ENCODE measurements at regions not wholly inside any gene's neighbourhood (a gene's known extent, or its start where the extent isn't known, plus 50 kb on each side); places are given as distances from the start of the nearest gene placed in this dataset.

DNA sequence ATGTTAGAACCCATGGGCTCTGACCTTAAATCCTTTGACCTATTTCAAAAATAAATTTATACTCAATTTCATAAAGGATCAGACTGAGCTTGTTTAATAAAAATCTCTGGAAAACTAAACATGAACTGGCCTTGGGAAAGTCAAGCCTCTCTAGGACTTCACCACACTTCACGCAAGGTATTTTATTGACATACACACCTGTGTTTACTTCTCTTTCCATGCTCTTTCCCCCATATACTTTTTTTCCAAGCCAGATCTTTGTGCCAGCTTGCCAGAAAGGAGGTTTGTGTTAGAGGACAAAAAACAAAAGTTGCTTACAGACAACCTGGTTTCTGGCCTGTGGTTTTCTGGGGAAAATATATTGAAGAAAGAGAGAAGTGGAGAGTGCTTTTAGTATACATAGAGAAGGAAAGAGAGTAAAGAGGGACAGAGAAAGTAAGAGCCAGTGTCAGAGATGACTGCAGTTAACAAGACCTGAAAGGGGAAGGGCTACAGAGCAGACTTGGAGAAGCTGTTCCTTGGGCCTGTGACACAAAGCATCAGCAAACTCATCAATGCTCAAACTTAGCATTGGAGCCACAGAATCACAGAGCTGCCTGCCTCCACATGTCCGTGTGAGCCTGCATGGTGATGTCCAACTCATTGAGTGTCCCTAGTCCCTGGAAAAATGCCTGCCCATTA lies 77.3 kb upstream of the TMTC2 start:
- H3K4me3 ChIP-seq, result no peak overlapping the region
- CTCF ChIA-PET (ENCODE audit: low intra/inter-chr PET ratio), result no interaction called here
- H3K79me2 ChIP-seq (ENCODE audit: control insufficient read depth, insufficient read depth, low read length), result no peaks in the 10 kb centered on the region
- H3K9me1 ChIP-seq (ENCODE audit: control insufficient read depth, insufficient read depth, low read length), result no peaks in the 10 kb centered on the region
- TF ChIP-seq CTCF (IDR thresholded peaks at IDR 0.05 in 2 of 3, conservative IDR thresholded peaks at IDR 0.05 in 1 of 3; ENCODE audit: insufficient read depth in 2 of 3, low read depth in 1 of 3, low read length in 3 of 3), result no peak
- TF ChIP-seq, protein P1, sequence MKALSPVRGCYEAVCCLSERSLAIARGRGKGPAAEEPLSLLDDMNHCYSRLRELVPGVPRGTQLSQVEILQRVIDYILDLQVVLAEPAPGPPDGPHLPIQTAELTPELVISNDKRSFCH (CRISPR knock-in tag; IDR thresholded peaks at IDR 0.05), result no peak
- TF ChIP-seq, protein P1 (tag; IDR thresholded peaks at IDR 0.05), result no peak
- TF ChIP-seq, protein P2, sequence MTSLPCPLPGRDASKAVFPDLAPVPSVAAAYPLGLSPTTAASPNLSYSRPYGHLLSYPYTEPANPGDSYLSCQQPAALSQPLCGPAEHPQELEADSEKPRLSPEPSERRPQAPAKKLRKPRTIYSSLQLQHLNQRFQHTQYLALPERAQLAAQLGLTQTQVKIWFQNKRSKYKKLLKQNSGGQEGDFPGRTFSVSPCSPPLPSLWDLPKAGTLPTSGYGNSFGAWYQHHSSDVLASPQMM (CRISPR knock-in tag; IDR thresholded peaks at IDR 0.05), result no peak
- no peak for TF ChIP-seq RAD51 (IDR thresholded peaks at IDR 0.05; ENCODE audit: borderline replicate concordance, low read depth)
- WGBS (ENCODE audit: insufficient coverage, low coverage, missing lambda C conversion rate), result 8% methylated on average over 2 of the region's 2 CpGs
- no peak overlapping the region for H3K4me2 ChIP-seq (ENCODE audit: insufficient read depth, low read length)
- in situ Hi-C loops (cut with MboI) (no loop called here), intact Hi-C loops (cut with micrococcal nuclease) (no loop called here)
- H3K36me3 ChIP-seq (ENCODE audit: control insufficient read depth, insufficient read depth, low read length), result no peaks in the 10 kb centered on the region
- ATAC-seq, result no peak
- H2AFZ ChIP-seq (ENCODE audit: low read depth, low read length), result no peak overlapping the region
- POLR2A ChIA-PET, result no interaction called here
- BruUV-seq (replicated peaks), result no TSS peak
- no peak overlapping the region for H3K27ac ChIP-seq (ENCODE audit: extremely low read depth, low read depth, low read length)
- FAIRE-seq, result no peak
- no peak for DNase-seq (ENCODE audit: extremely low read depth in 1 of 4, low spot score in 3 of 4)
- H4K20me1 ChIP-seq (replicated peaks; ENCODE audit: control insufficient read depth, insufficient read depth, low read length), result no peaks in the 10 kb centered on the region
- no peaks in the 10 kb centered on the region for H3K9me3 ChIP-seq (replicated peaks; ENCODE audit: control insufficient read depth, insufficient read depth, low read depth, low read length)
- no peaks in the 10 kb centered on the region for H3K4me1 ChIP-seq (replicated peaks in 1 of 2; ENCODE audit: control insufficient read depth in 2 of 2, insufficient read depth in 2 of 2, low read length in 2 of 2)
- no peaks in the 10 kb centered on the region for H3K27me3 ChIP-seq (ENCODE audit: control insufficient read depth in 2 of 2, insufficient read depth in 2 of 2, low read length in 2 of 2)
- H3K9ac ChIP-seq (ENCODE audit: insufficient read depth in 1 of 2, low read depth in 2 of 2, low read length in 2 of 2), result no peak overlapping the region

Data from K562 (cell line).